K562 (cell line): ENCODE measurements at regions not wholly inside any gene's neighbourhood (a gene's known extent, or its start where the extent isn't known, plus 50 kb on each side); places are given as distances from the start of the nearest gene placed in this dataset.

ENCODE experiments used
- ATAC-seq: fragments of 200-7000 bp; cut with Tn5 transposase; 3 replicates; pipeline ENCODE4 v1.9.1; 2020; ENCODE audit warnings: moderate library complexity
- BruUV-seq: library from RNA; stranded (reverse); fragments of 400-500 nt; replicated peaks from 2 replicates; lab custom pipeline; 2021; lab: Mats Ljungman, UMichigan
- CTCF ChIA-PET: fragments of 300-600 bp; formaldehyde crosslinking; extraction: SDS; loops from one replicate; lab custom pipeline; 2021; ENCODE audit warnings: low intra/inter-chr PET ratio; lab: Yijun Ruan, JAX
- POLR2A ChIA-PET: fragments of 300-600, 350-650 bp; sonication (Branson Sonifier 250); formaldehyde crosslinking; extraction: SDS; loops from one replicate; lab custom pipeline; 2021; ENCODE audit warnings: antibody characterized with exemption, inconsistent platforms; lab: Yijun Ruan, JAX
- DNase-seq, 4 experiments: peaks; one replicate each; pipeline versions ENCODE4 v3.0.0 to v3.0.0-alpha.2; 2011 to 2018; ENCODE audit warnings: low spot score in 3 of 4, mixed read lengths in 3 of 4; ENCODE audit errors: extremely low read depth in 1 of 4
- FAIRE-seq: peaks from 2 replicates; lab custom pipeline; 2011; peaks lifted over from hg19 to GRCh38; lab: Jason Lieb, UNC
- H2AFZ ChIP-seq: 2 replicates; pipeline ENCODE4 v1.6.0; 2011; ENCODE audit warnings: low read depth, low read length, control low read depth, inconsistent platforms
- H3K27ac ChIP-seq: fragments of 200-600 bp; 3 replicates; pipeline ENCODE4 v1.8.0; 2011; ENCODE audit warnings: low read depth, mild to moderate bottlenecking, control low read depth, inconsistent platforms, low read length, moderate library complexity, mixed read lengths; ENCODE audit errors: extremely low read depth
- H3K27me3 ChIP-seq, 2 experiments: fragments of 300-600 bp in 1 of 2; 2 replicates in 1 of 2; 3 replicates in 1 of 2; pipeline versions ENCODE4 v1.6.0 to v1.8.0; 2011; ENCODE audit warnings: inconsistent platforms in 2 of 2, low read length in 2 of 2, mild to moderate bottlenecking in 1 of 2, mixed read lengths in 1 of 2, moderate library complexity in 1 of 2; ENCODE audit not compliant: control insufficient read depth in 2 of 2, insufficient read depth in 2 of 2
- H3K36me3 ChIP-seq: fragments of 300-600 bp; 3 replicates; pipeline ENCODE4 v1.8.0; 2011; ENCODE audit warnings: mild to moderate bottlenecking, low read length, inconsistent platforms; ENCODE audit not compliant: control insufficient read depth, insufficient read depth
- H3K4me1 ChIP-seq, 2 experiments: fragments of 200-600 bp in 1 of 2; replicated peaks in 1 of 2; 2 replicates in 1 of 2; 3 replicates in 1 of 2; pipeline versions ENCODE4 v1.5.1 to v1.8.0; 2011; ENCODE audit warnings: inconsistent platforms in 2 of 2, low read length in 2 of 2, mild to moderate bottlenecking in 1 of 2, mixed read lengths in 1 of 2, moderate library complexity in 1 of 2; ENCODE audit not compliant: control insufficient read depth in 2 of 2, insufficient read depth in 2 of 2
- H3K4me2 ChIP-seq: 2 replicates; pipeline ENCODE4 v1.6.1; 2011; ENCODE audit warnings: low read length, control low read depth, inconsistent platforms, mixed read lengths; ENCODE audit not compliant: insufficient read depth
- H3K4me3 ChIP-seq: fragments of 200-600 bp; sonication (generic), shearing (Covaris generic); 2 replicates; pipeline ENCODE4 v1.5.1; 2016; ENCODE audit warnings: control low read depth, inconsistent platforms
- H3K79me2 ChIP-seq: fragments of 200-600 bp; 3 replicates; pipeline ENCODE4 v1.8.0; 2011; ENCODE audit warnings: low read length, inconsistent platforms; ENCODE audit not compliant: control insufficient read depth, insufficient read depth
- H3K9ac ChIP-seq, 2 experiments: 2 replicates each; pipeline versions ENCODE4 v1.6.0 to v1.6.1; 2011; ENCODE audit warnings: low read depth in 2 of 2, low read length in 2 of 2, control low read depth in 1 of 2, inconsistent platforms in 1 of 2, mild to moderate bottlenecking in 1 of 2, mixed read lengths in 1 of 2; ENCODE audit not compliant: insufficient read depth in 1 of 2
- H3K9me1 ChIP-seq: one replicate; pipeline ENCODE4 v1.6.0; 2011; ENCODE audit warnings: inconsistent platforms, mild to moderate bottlenecking, low read length, moderate library complexity; ENCODE audit not compliant: control insufficient read depth, insufficient read depth
- H3K9me3 ChIP-seq: replicated peaks from 2 replicates; pipeline ENCODE4 v1.5.1; 2011; ENCODE audit warnings: low read depth, low read length, inconsistent platforms; ENCODE audit not compliant: control insufficient read depth, insufficient read depth
- H4K20me1 ChIP-seq: replicated peaks from 2 replicates; pipeline ENCODE4 v1.6.1; 2011; ENCODE audit warnings: low read length, inconsistent platforms, mixed read lengths; ENCODE audit not compliant: control insufficient read depth, insufficient read depth
- GTF2E2 ChIP-seq: fragments of 200-800 bp; sonication (Bioruptor generic); IDR thresholded peaks from 2 replicates; pipeline ENCODE4 v1.6.1; 2016; ENCODE audit warnings: missing genetic modification characterization, missing compliant biosample characterization
- HNRNPL ChIP-seq: fragments of 200-400 bp; formaldehyde crosslinking; IDR thresholded peaks from 2 replicates; pipeline ENCODE4 v1.6.1; 2017; ENCODE audit warnings: low read depth, mild to moderate bottlenecking, low read length
- NFXL1 ChIP-seq: fragments of 450-650 bp; formaldehyde crosslinking; IDR thresholded peaks from 2 replicates; pipeline ENCODE4 v1.4.0; 2021; ENCODE audit warnings: mild to moderate bottlenecking
- PCBP1 ChIP-seq: fragments of 200-400 bp; formaldehyde crosslinking; IDR thresholded peaks from 2 replicates; pipeline ENCODE4 v1.6.1; 2018; ENCODE audit warnings: mild to moderate bottlenecking, low read depth, low read length; ENCODE audit not compliant: poor library complexity, severe bottlenecking
- POLR2B ChIP-seq: fragments of 450-650 bp; IDR thresholded peaks from 2 replicates; pipeline ENCODE4 v1.6.1; 2018; ENCODE audit warnings: low read depth; ENCODE audit not compliant: partially characterized antibody
- TCF7L2 ChIP-seq: fragments of 150-350 bp; IDR thresholded peaks from 2 replicates; pipeline ENCODE4 v1.6.1; 2016; ENCODE audit warnings: low read depth, mild to moderate bottlenecking, low read length, moderate library complexity
- ZNF134 ChIP-seq: fragments of 250-450 bp; sonication (Bioruptor Pico); conservative IDR thresholded peaks from 2 replicates; pipeline ENCODE4 v1.4.0; 2020
- ZNF217 ChIP-seq: sonication (generic); formaldehyde crosslinking; IDR thresholded peaks from 2 replicates; pipeline ENCODE4 v1.8.0; 2022; ENCODE audit warnings: mild to moderate bottlenecking, missing genetic modification reagents
- ZNF384 ChIP-seq: IDR thresholded peaks from 2 replicates; pipeline ENCODE4 v1.6.1; 2012; ENCODE audit warnings: low read depth, low read length, improper control_type of control experiment
- ZNF668 ChIP-seq: fragments of 250-450 bp; sonication (Bioruptor Pico); IDR thresholded peaks from 2 replicates; pipeline ENCODE4 v1.8.0; 2022; ENCODE audit warnings: mild to moderate bottlenecking, inconsistent platforms
- ZNF79 ChIP-seq: fragments of 250-450 bp; sonication (Bioruptor Pico); IDR thresholded peaks from 2 replicates; pipeline ENCODE4 v1.4.0; 2020; ENCODE audit warnings: low read depth, mild to moderate bottlenecking, moderate library complexity
- WGBS: fragments of 100-300 bp; shearing (Covaris generic); methylation state at CpG from one replicate; pipeline ENCODE4 v1.1.6; 2016; ENCODE audit warnings: low coverage, mixed read lengths; ENCODE audit not compliant: insufficient coverage; ENCODE audit errors: missing lambda C conversion rate; 5-methylcytosine and 5-hydroxymethylcytosine counted together
- in situ Hi-C: fragments of 300-500 bp; cut with MboI; formaldehyde crosslinking; loops from 4 replicates; pipeline ENCODE4 v1.15.0; 2018; ENCODE audit warnings: inconsistent platforms, mixed read lengths
- intact Hi-C: fragments of 100-400 bp; cut with micrococcal nuclease; formaldehyde crosslinking; loops from 2 replicates; pipeline ENCODE4 v1.14.2; 2022

DNA sequence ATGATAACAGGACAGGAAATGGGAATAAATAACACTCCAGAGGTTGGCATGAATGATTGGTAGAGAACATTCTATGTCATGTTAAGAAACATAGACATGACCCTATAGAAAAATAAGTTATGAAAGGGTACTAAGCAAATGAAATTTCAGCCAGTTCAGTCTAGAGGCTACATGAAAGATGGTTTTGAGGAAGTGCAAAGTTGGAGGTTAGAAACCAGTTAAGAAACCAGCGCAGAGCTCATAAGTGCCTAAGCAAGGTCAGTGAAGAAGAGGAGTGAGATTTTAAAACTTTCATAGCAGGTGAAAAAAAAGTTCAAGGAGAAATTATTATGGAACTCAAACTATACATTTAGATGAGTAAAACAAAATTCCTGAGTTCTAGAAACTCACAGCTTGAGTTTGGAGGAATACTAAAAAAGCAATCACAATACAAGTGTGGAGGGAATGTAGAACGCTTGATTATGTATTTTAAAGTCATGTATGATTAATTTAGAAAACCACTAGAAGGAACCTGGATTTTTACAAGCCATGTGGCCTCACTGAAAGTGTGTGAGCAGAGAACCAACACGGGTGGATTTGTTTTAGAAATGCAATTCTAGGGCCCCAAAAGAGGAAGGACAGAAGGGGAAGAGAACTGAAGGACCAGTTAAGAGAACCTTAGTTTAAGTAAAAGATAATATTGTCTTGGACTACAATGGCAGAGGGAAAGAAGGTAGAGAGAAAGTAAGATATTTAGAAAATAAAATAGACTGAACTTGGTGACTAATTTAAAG, 162.4 kb downstream of the PCDH20 start:
- H3K4me3 ChIP-seq: no peak overlapping the region
- no peaks in the 10 kb centered on the region for H4K20me1 ChIP-seq
- TF ChIP-seq ZNF668 (CRISPR knock-in tag) (no peak), NFXL1 (CRISPR knock-in tag) (no peak), POLR2B (no peak), ZNF134 (CRISPR knock-in tag) (no peak), ZNF79 (CRISPR knock-in tag) (no peak), PCBP1 (no peak), ZNF384 (no peak), TCF7L2 (no peak), ZNF217 (no peak), GTF2E2 (no peak), HNRNPL (no peak)
- H3K9me3 ChIP-seq: no peaks in the 10 kb centered on the region
- no peak overlapping the region for H3K4me2 ChIP-seq
- ChIA-PET CTCF (no interaction called here), POLR2A (no interaction called here)
- H3K36me3 ChIP-seq: no peaks in the 10 kb centered on the region
- H3K9me1 ChIP-seq: no peaks in the 10 kb centered on the region
- H3K4me1 ChIP-seq: no peaks in the 10 kb centered on the region
- H3K9ac ChIP-seq: no peak overlapping the region
- DNase-seq (no peak), FAIRE-seq (no peak), ATAC-seq (no peak)
- no peak overlapping the region for H3K27ac ChIP-seq
- H2AFZ ChIP-seq: no peak overlapping the region
- no peaks in the 10 kb centered on the region for H3K27me3 ChIP-seq
- no TSS peak for BruUV-seq
- no peaks in the 10 kb centered on the region for H3K79me2 ChIP-seq
- intact Hi-C loops (no loop called here), in situ Hi-C loops (no loop called here)
- 0% methylated on average over 2 of the region's 3 CpGs for WGBS
